Erythroblast (primary cell): ENCODE measurements at regions not wholly inside any gene's neighbourhood (a gene's known extent, or its start where the extent isn't known, plus 50 kb on each side); places are given as distances from the start of the nearest gene placed in this dataset.

ENCODE experiments used
- GATA1 ChIP-seq: IDR thresholded peaks from 2 replicates; pipeline ENCODE4 v1.6.1; 2011; ENCODE audit warnings: low read depth, mild to moderate bottlenecking, control low read depth, low read length, moderate library complexity
- POLR2A ChIP-seq: IDR thresholded peaks from 2 replicates; pipeline ENCODE4 v1.6.1; 2011; ENCODE audit warnings: mild to moderate bottlenecking, low read length

DNA sequence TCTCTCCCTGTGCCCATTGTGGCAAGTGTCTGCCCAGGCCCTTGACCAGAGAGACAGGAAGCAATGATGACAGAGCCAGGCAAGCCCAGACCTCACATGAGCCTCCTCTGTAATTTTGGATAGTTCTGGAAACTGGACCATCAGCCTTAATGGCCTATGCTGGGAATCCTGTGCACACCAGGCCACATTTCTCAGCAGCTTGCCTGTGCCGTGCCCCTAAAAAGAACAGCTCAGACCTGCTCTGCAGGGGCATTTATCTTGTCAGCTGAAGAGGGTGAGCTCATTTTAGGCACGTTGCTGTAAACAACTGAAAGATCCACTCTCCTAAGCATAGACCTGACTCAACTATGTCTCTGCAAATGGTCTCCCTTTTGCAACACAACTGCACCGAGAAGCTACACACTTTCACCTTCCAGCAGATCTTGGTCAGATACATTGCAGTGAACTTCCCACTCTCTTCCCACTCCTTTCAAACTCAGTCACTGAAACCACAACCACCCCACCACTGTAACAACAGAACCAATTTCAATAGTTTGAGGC, 53.5 kb upstream of the BACH1 start:
- no peak for TF ChIP-seq POLR2A
- no peak for TF ChIP-seq GATA1
